CD8-positive, alpha-beta memory T cell (primary cell): ENCODE measurements at regions not wholly inside any gene's neighbourhood (a gene's known extent, or its start where the extent isn't known, plus 50 kb on each side); places are given as distances from the start of the nearest gene placed in this dataset.
A peak's percentile ranks its signal among the peaks of the same experiment; 100 is the strongest.

ENCODE experiments used
- CTCF ChIA-PET: fragments of 350-600 bp; sonication (Branson Sonifier 250); formaldehyde crosslinking; loops from one replicate; lab custom pipeline; 2021; ENCODE audit warnings: antibody characterized with exemption; lab: Charles Lee
- POLR2A ChIA-PET: fragments of 350-600 bp; sonication (Branson Sonifier 250); formaldehyde crosslinking; loops from one replicate; lab custom pipeline; 2021; ENCODE audit warnings: antibody characterized with exemption; lab: Charles Lee
- DNase-seq, 5 donors: peaks; one replicate each; pipeline versions ENCODE4 v3.0.0 to v3.0.0-alpha.2; 2020 to 2022; ENCODE audit warnings: mixed read lengths in 1 of 5
- H3K27ac ChIP-seq: one replicate; pipeline ENCODE4 v1.7.0; 2013; ENCODE audit warnings: low read depth, mild to moderate bottlenecking, low read length, moderate library complexity
- H3K27me3 ChIP-seq: 2 replicates; pipeline ENCODE4 v1.7.0; 2013; ENCODE audit warnings: low read length, mild to moderate bottlenecking; ENCODE audit not compliant: insufficient read depth, poor library complexity, severe bottlenecking
- H3K36me3 ChIP-seq: 2 replicates; pipeline ENCODE4 v1.7.0; 2013; ENCODE audit warnings: mild to moderate bottlenecking, low read length, moderate library complexity; ENCODE audit not compliant: insufficient read depth
- H3K4me1 ChIP-seq: 2 replicates; pipeline ENCODE4 v1.7.0; 2013; ENCODE audit warnings: mild to moderate bottlenecking, low read length, moderate library complexity; ENCODE audit not compliant: insufficient read depth
- H3K4me3 ChIP-seq: 2 replicates; pipeline ENCODE4 v1.7.0; 2013; ENCODE audit warnings: mild to moderate bottlenecking, low read length
- H3K9me3 ChIP-seq: 2 replicates; pipeline ENCODE4 v1.7.0; 2013; ENCODE audit warnings: mild to moderate bottlenecking, low read length
- H3K27ac Mint-ChIP-seq, 8 donors: one replicate each; pipeline ENCODE4 v1.8.0; 2020 to 2021; ENCODE audit warnings: mixed read lengths in 8 of 8, mild to moderate bottlenecking in 6 of 8, inconsistent platforms in 3 of 8, moderate library complexity in 3 of 8
- H3K27me3 Mint-ChIP-seq, 2 donors: one replicate each; pipeline ENCODE4 v1.8.0; 2020 to 2021; ENCODE audit warnings: mixed read lengths in 2 of 2, mild to moderate bottlenecking in 1 of 2, moderate library complexity in 1 of 2
- H3K36me3 Mint-ChIP-seq, 3 donors: one replicate each; pipeline ENCODE4 v1.8.0; 2020 to 2021; ENCODE audit warnings: mixed read lengths in 3 of 3, inconsistent platforms in 1 of 3, mild to moderate bottlenecking in 1 of 3
- H3K4me1 Mint-ChIP-seq, 3 donors: one replicate each; pipeline ENCODE4 v1.8.0; 2020 to 2021; ENCODE audit warnings: mixed read lengths in 3 of 3, inconsistent platforms in 1 of 3, mild to moderate bottlenecking in 1 of 3
- H3K4me3 Mint-ChIP-seq, 7 donors: one replicate each; pipeline ENCODE4 v1.8.0; 2020 to 2021; ENCODE audit warnings: mixed read lengths in 7 of 7, mild to moderate bottlenecking in 6 of 7, moderate library complexity in 4 of 7, inconsistent platforms in 2 of 7
- H3K9me3 Mint-ChIP-seq, 5 donors: one replicate each; pipeline ENCODE4 v1.8.0; 2020 to 2022; ENCODE audit warnings: mixed read lengths in 5 of 5, mild to moderate bottlenecking in 3 of 5, moderate library complexity in 2 of 5, inconsistent platforms in 1 of 5

- H3K4me1 Mint-ChIP-seq = no peaks in the 10 kb centered on the region
- H3K4me3 Mint-ChIP-seq = no peak overlapping the region
- H3K4me3 ChIP-seq = no peak overlapping the region
- H3K27me3 Mint-ChIP-seq = peaks cover 0 to 2% of the 10 kb centered on the region in 2 donors
- H3K4me1 ChIP-seq = no peaks in the 10 kb centered on the region
- H3K27me3 ChIP-seq = no peaks in the 10 kb centered on the region
- no peaks in the 10 kb centered on the region for H3K36me3 ChIP-seq
- no peaks in the 10 kb centered on the region for H3K9me3 ChIP-seq
- H3K36me3 Mint-ChIP-seq = no peaks in the 10 kb centered on the region
- POLR2A ChIA-PET = no interaction called here
- H3K9me3 Mint-ChIP-seq = peaks cover 0 to 6% (median 3%) of the 10 kb centered on the region in 5 donors
- CTCF ChIA-PET = no interaction called here
- H3K27ac Mint-ChIP-seq = no peak overlapping the region
- DNase-seq = no peak
- H3K27ac ChIP-seq = no peak overlapping the region
Observed at GRCh38 chr4:177171588-177171987, 138.1 kb upstream of the NEIL3 start.

- Histone ChIP-seq H3K36me3 (no peaks in the 10 kb centered on the region), H3K4me1 (no peaks in the 10 kb centered on the region), H3K27ac (no peak overlapping the region), H3K9me3 (no peaks in the 10 kb centered on the region), H3K27me3 (no peaks in the 10 kb centered on the region), H3K4me3 (no peak overlapping the region)
- no peak overlapping the region for H3K4me3 Mint-ChIP-seq
- no peaks in the 10 kb centered on the region for H3K4me1 Mint-ChIP-seq
- no peaks in the 10 kb centered on the region for H3K36me3 Mint-ChIP-seq
- peaks cover 0 to 6% (median 3%) of the 10 kb centered on the region in 5 donors for H3K9me3 Mint-ChIP-seq
- CTCF ChIA-PET = no interaction called here
- POLR2A ChIA-PET = no interaction called here
- no peak for DNase-seq
- no peak overlapping the region for H3K27ac Mint-ChIP-seq
- peaks cover 0 to 4% of the 10 kb centered on the region in 2 donors for H3K27me3 Mint-ChIP-seq
Observed at GRCh38 chr4:177175473-177175872, 134.2 kb upstream of the NEIL3 start.

DNA sequence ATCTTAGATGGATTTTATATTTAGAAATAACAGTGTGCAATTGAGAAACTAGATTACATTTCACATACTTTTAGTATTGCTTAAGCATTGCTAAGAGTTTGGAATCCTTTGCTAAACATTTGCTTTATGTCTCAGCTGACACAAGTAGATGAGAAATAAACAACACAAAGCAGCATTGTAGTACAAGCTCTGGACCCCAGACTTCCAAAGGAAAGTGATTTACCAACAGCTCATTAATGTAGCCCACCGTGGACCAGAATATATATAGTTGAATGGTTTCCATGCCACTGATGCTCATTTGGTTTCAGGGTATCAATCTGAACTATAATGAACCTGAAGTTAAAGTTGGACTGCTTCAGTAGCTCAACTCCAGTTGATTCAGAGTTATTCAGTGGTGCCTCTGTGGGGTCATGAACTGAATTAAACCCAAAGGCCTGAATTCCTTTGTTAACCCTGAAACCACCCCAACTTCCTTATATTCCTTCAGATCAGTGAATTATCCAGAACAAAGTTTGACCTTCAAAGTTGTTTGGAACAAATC lies 132.1 kb upstream of the NEIL3 start:
- no peak for DNase-seq
- ChIA-PET CTCF (no interaction called here), POLR2A (no interaction called here)
- H3K36me3 Mint-ChIP-seq = no peaks in the 10 kb centered on the region
- Histone ChIP-seq H3K4me1 (no peaks in the 10 kb centered on the region), H3K9me3 (no peaks in the 10 kb centered on the region), H3K36me3 (no peaks in the 10 kb centered on the region), H3K27me3 (no peaks in the 10 kb centered on the region), H3K4me3 (no peak overlapping the region), H3K27ac (no peak overlapping the region)
- H3K27ac Mint-ChIP-seq = no peak overlapping the region
- peaks cover 0 to 2% (median 0%) of the 10 kb centered on the region in 5 donors for H3K9me3 Mint-ChIP-seq
- H3K4me1 Mint-ChIP-seq = no peaks in the 10 kb centered on the region
- H3K4me3 Mint-ChIP-seq = no peak overlapping the region
- peaks cover 0 to 8% of the 10 kb centered on the region in 2 donors for H3K27me3 Mint-ChIP-seq

DNA sequence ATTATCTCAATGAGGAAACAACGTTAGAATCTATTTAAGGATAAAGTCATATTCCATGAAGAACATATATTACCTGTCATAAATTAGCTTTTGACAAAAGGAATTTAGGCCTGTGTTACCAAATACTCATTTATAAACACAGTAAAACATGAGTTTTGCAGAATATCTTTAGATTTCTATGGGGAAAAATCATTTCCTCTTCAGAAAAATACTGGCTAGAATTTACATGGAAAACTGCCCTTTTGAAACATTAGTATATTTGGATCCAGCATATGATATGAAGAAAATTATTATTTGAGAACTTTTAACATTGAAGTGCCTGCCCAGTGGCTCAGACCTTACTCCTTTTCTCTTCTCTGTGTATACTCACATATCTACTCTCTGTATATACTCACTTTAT lies 131.4 kb upstream of the NEIL3 start:
- H3K27me3 ChIP-seq = no peaks in the 10 kb centered on the region
- H3K4me1 ChIP-seq = no peaks in the 10 kb centered on the region
- no peak overlapping the region for H3K4me3 Mint-ChIP-seq
- DNase-seq = no peak
- H3K27ac ChIP-seq = no peak overlapping the region
- H3K27me3 Mint-ChIP-seq = peaks cover 0 to 8% of the 10 kb centered on the region in 2 donors
- no peak overlapping the region for H3K27ac Mint-ChIP-seq
- no peaks in the 10 kb centered on the region for H3K36me3 Mint-ChIP-seq
- H3K36me3 ChIP-seq = no peaks in the 10 kb centered on the region
- H3K4me1 Mint-ChIP-seq = no peaks in the 10 kb centered on the region
- ChIA-PET CTCF (no interaction called here), POLR2A (no interaction called here)
- H3K9me3 Mint-ChIP-seq = peaks cover 0 to 2% (median 0%) of the 10 kb centered on the region in 5 donors
- H3K4me3 ChIP-seq = no peak overlapping the region
- no peaks in the 10 kb centered on the region for H3K9me3 ChIP-seq

- Mint-ChIP-seq H3K36me3 (no peaks in the 10 kb centered on the region), H3K4me3 (no peak overlapping the region), H3K4me1 (no peaks in the 10 kb centered on the region), H3K9me3 (peaks cover 0 to 2% (median 0%) of the 10 kb centered on the region in 5 donors), H3K27ac (no peak overlapping the region), H3K27me3 (peaks cover 2 to 4% of the 10 kb centered on the region in 2 donors)
- Histone ChIP-seq H3K9me3 (no peaks in the 10 kb centered on the region), H3K27ac (no peak overlapping the region), H3K27me3 (no peaks in the 10 kb centered on the region), H3K4me1 (no peaks in the 10 kb centered on the region), H3K36me3 (no peaks in the 10 kb centered on the region), H3K4me3 (no peak overlapping the region)
- ChIA-PET CTCF (no interaction called here), POLR2A (no interaction called here)
- DNase-seq = no peak
Observed at GRCh38 chr4:177182166-177182565, 127.5 kb upstream of the NEIL3 start.

DNA sequence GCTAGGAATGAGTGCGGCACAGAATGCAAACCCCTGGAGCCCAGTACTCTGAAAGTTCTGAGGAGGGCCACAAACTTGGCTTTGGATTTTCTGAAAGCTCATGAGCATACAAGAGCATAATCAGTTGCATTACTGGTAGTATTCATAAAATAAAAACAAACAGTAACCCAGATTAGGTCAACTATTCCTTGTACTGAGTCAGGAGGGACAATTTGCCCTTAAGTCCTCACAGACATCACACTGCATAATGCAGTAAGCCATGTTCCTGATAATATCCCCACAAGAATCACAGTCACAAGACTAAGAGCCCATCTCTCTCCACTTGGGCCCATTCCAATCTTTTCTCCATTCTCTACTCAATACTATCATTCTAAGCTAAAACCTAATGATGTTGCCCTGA lies 126.9 kb upstream of the NEIL3 start:
- POLR2A ChIA-PET = no interaction called here
- no peak for DNase-seq
- CTCF ChIA-PET = no interaction called here

GRCh38 chr4:177185151-177185550 lies 124.5 kb upstream of the NEIL3 start:
- no peak overlapping the region for H3K27ac Mint-ChIP-seq
- ChIA-PET POLR2A (no interaction called here), CTCF (no interaction called here)
- Histone ChIP-seq H3K36me3 (no peaks in the 10 kb centered on the region), H3K4me1 (no peaks in the 10 kb centered on the region), H3K27me3 (no peaks in the 10 kb centered on the region), H3K9me3 (no peaks in the 10 kb centered on the region), H3K4me3 (no peak overlapping the region), H3K27ac (no peak overlapping the region)
- H3K27me3 Mint-ChIP-seq = peaks cover 2 to 4% of the 10 kb centered on the region in 2 donors
- DNase-seq = no peak
- no peaks in the 10 kb centered on the region for H3K36me3 Mint-ChIP-seq
- H3K4me1 Mint-ChIP-seq = no peaks in the 10 kb centered on the region
- H3K4me3 Mint-ChIP-seq = no peak overlapping the region
- H3K9me3 Mint-ChIP-seq = no peaks in the 10 kb centered on the region

More for the DNA sequence above, 126.9 kb upstream of the NEIL3 start:
- no peaks in the 10 kb centered on the region for H3K27me3 ChIP-seq
- no peaks in the 10 kb centered on the region for H3K4me1 ChIP-seq
- H3K27ac ChIP-seq = no peak overlapping the region
- no peaks in the 10 kb centered on the region for H3K9me3 ChIP-seq
- Mint-ChIP-seq H3K4me3 (no peak overlapping the region), H3K36me3 (no peaks in the 10 kb centered on the region), H3K27me3 (peaks cover 2 to 4% of the 10 kb centered on the region in 2 donors), H3K4me1 (no peaks in the 10 kb centered on the region), H3K27ac (peak overlapping the region in 1 of 8 donors; percentile 29), H3K9me3 (peaks cover 0 to 2% (median 0%) of the 10 kb centered on the region in 5 donors)
- H3K4me3 ChIP-seq = no peak overlapping the region
- H3K36me3 ChIP-seq = no peaks in the 10 kb centered on the region

- DNase-seq = no peak
- no peaks in the 10 kb centered on the region for H3K4me1 ChIP-seq
Observed at GRCh38 chr4:177185579-177185978, 124.1 kb upstream of the NEIL3 start.

More at GRCh38 chr4:177185579-177185978, 124.1 kb upstream of the NEIL3 start:
- Histone ChIP-seq H3K36me3 (no peaks in the 10 kb centered on the region), H3K9me3 (no peaks in the 10 kb centered on the region), H3K27me3 (no peaks in the 10 kb centered on the region), H3K4me3 (no peak overlapping the region), H3K27ac (no peak overlapping the region)
- ChIA-PET CTCF (no interaction called here), POLR2A (no interaction called here)
- no peaks in the 10 kb centered on the region for H3K4me1 Mint-ChIP-seq
- no peaks in the 10 kb centered on the region for H3K36me3 Mint-ChIP-seq
- no peaks in the 10 kb centered on the region for H3K9me3 Mint-ChIP-seq
- peaks cover 2 to 4% of the 10 kb centered on the region in 2 donors for H3K27me3 Mint-ChIP-seq
- no peak overlapping the region for H3K4me3 Mint-ChIP-seq
- peak overlapping the region in 1 of 8 donors; percentile 18 for H3K27ac Mint-ChIP-seq
